ENCODE measurements at regions not wholly inside any gene's neighbourhood (a gene's known extent, or its start where the extent isn't known, plus 50 kb on each side); places are given as distances from the start of the nearest gene placed in this dataset.
"Not testable (repeated sequence)": the region's sequence is repeated elsewhere in the genome, so short reads cannot be mapped to it uniquely, and the experiment has no call there.

GRCh38 chrX:65900850-65901844 is 138.7 kb downstream of the VSIG4 start:
- Histone ChIP-seq H3K27ac (no peak overlapping the region), H3K9me3 (no peaks in the 10 kb centered on the region), H3K36me3 (no peaks in the 10 kb centered on the region), H3K4me1 (no peaks in the 10 kb centered on the region), H3K27me3 (no peaks in the 10 kb centered on the region), H3K4me3 (no peak overlapping the region)
- no peak for TF ChIP-seq CTCF (IDR thresholded peaks at IDR 0.05)
- intact Hi-C loops (cut with DNase I), result no loop called here
- ATAC-seq (no peak), DNase-seq (no peak)

GRCh38 chrX:65894133-65894532 is 145.7 kb downstream of the VSIG4 start:
- DNase-seq, result no peak
- intact Hi-C loops (cut with DNase I), result no loop called here
- no peaks in the 10 kb centered on the region for H3K9me3 ChIP-seq
- ATAC-seq, result no peak
- H3K27me3 ChIP-seq, result no peaks in the 10 kb centered on the region
- no peak overlapping the region for H3K27ac ChIP-seq
- no peak for TF ChIP-seq CTCF (IDR thresholded peaks at IDR 0.05)
- H3K4me3 ChIP-seq, result no peak overlapping the region
- no peaks in the 10 kb centered on the region for H3K4me1 ChIP-seq
- H3K36me3 ChIP-seq, result no peaks in the 10 kb centered on the region

GRCh38 chrX:65891817-65892216 is 148.1 kb downstream of the VSIG4 start:
- not testable (repeated sequence) for ATAC-seq

GRCh38 chrX:65888150-65888549 is 151.7 kb downstream of the VSIG4 start:
- H3K4me3 ChIP-seq; DNase-seq; H3K27ac ChIP-seq; H3K9me3 ChIP-seq; intact Hi-C loops (cut with DNase I); H3K36me3 ChIP-seq; H3K4me1 ChIP-seq; ATAC-seq; H3K27me3 ChIP-seq: not testable (repeated sequence)

More at GRCh38 chrX:65891817-65892216, 148.1 kb downstream of the VSIG4 start:
- H3K4me3 ChIP-seq; DNase-seq; H3K4me1 ChIP-seq; H3K9me3 ChIP-seq; H3K27ac ChIP-seq; intact Hi-C loops (cut with DNase I); H3K27me3 ChIP-seq; H3K36me3 ChIP-seq: not testable (repeated sequence)

GRCh38 chrX:65883556-65883955 is 156.3 kb downstream of the VSIG4 start:
- no peaks in the 10 kb centered on the region for H3K36me3 ChIP-seq
- H3K4me1 ChIP-seq, result no peaks in the 10 kb centered on the region
- no peaks in the 10 kb centered on the region for H3K9me3 ChIP-seq
- no peaks in the 10 kb centered on the region for H3K27me3 ChIP-seq
- intact Hi-C loops (cut with DNase I), result no loop called here
- H3K27ac ChIP-seq, result no peak overlapping the region
- no peak for TF ChIP-seq CTCF (IDR thresholded peaks at IDR 0.05)
- DNase-seq, result no peak
- no peak overlapping the region for H3K4me3 ChIP-seq
- no peak for ATAC-seq

GRCh38 chrX:65879977-65880799 is 159.7 kb downstream of the VSIG4 start:
- no peak for TF ChIP-seq CTCF (IDR thresholded peaks at IDR 0.05)
- DNase-seq (no peak), ATAC-seq (no peak)
- Histone ChIP-seq H3K4me3 (no peak overlapping the region), H3K9me3 (no peaks in the 10 kb centered on the region), H3K27ac (no peak overlapping the region), H3K4me1 (no peaks in the 10 kb centered on the region), H3K27me3 (no peaks in the 10 kb centered on the region), H3K36me3 (no peaks in the 10 kb centered on the region)
- intact Hi-C loops (cut with DNase I), result no loop called here

Data from upper lobe of right lung (tissue), 1 donor.